Right lobe of liver (tissue), 4 donors: ENCODE measurements at regions not wholly inside any gene's neighbourhood (a gene's known extent, or its start where the extent isn't known, plus 50 kb on each side); places are given as distances from the start of the nearest gene placed in this dataset.

Experiments used
- CTCF ChIP-seq, 4 donors: fragments of 200-600 bp in 3 of 4; fragments of 450-650 bp in 1 of 4; IDR thresholded peaks; one replicate each; pipeline versions ENCODE4 v1.5.1 to v1.8.0; 2016 to 2022; ENCODE audit warnings: antibody characterized with exemption in 4 of 4, mild to moderate bottlenecking in 2 of 4
- POLR2A ChIP-seq: fragments of 450-650 bp; IDR thresholded peaks from one replicate; pipeline ENCODE4 v1.6.1; 2017; ENCODE audit warnings: antibody characterized with exemption, mild to moderate bottlenecking
- donor health status: DM: no; HTN: no; CAD: no.
- donor health status: DM: no; HTN: no; CAD: no.
- donor health status: DM: no; HTN: yes; CAD: no.

GRCh38 chr1:157382351-157382750, 170.0 kb downstream of the FCRL5 start:
- TF ChIP-seq POLR2A (no peak), CTCF (IDR thresholded peaks at IDR 0.05) (no peak)
